Lung (tissue), 11 donors: ENCODE measurements at regions not wholly inside any gene's neighbourhood (a gene's known extent, or its start where the extent isn't known, plus 50 kb on each side); places are given as distances from the start of the nearest gene placed in this dataset.

Source experiments
- ATAC-seq: fragments of 200-7000 bp; cut with Tn5 transposase; one replicate; pipeline ENCODE4 v1.9.1; 2020; ENCODE audit warnings: moderate number of reproducible peaks; ENCODE audit not compliant: insufficient read depth, low FRiP score
- DNase-seq, 3 donors: peaks; one replicate each; pipeline ENCODE4 v3.0.0-alpha.2; 2013 to 2017
- H3K27ac ChIP-seq, 2 donors: one replicate each; pipeline ENCODE4 v1.5.1; 2013; ENCODE audit warnings: mild to moderate bottlenecking in 2 of 2, moderate library complexity in 2 of 2, control low read depth in 1 of 2, inconsistent platforms in 1 of 2, low read depth in 1 of 2, low read length in 1 of 2
- H3K27me3 ChIP-seq, 3 donors: one replicate each; pipeline ENCODE4 v1.5.1; 2013; ENCODE audit warnings: low read length in 2 of 3; ENCODE audit not compliant: control insufficient read depth in 3 of 3, insufficient read depth in 3 of 3
- H3K36me3 ChIP-seq, 4 donors: one replicate each; pipeline ENCODE4 v1.5.1; 2013; ENCODE audit warnings: low read length in 4 of 4, mild to moderate bottlenecking in 1 of 4, moderate library complexity in 1 of 4; ENCODE audit not compliant: control insufficient read depth in 4 of 4, insufficient read depth in 4 of 4
- H3K4me1 ChIP-seq, 5 donors: one replicate each; pipeline ENCODE4 v1.5.1; 2013; ENCODE audit warnings: low read length in 5 of 5, mild to moderate bottlenecking in 2 of 5, moderate library complexity in 1 of 5; ENCODE audit not compliant: control insufficient read depth in 5 of 5, insufficient read depth in 5 of 5
- H3K4me3 ChIP-seq: one replicate; pipeline ENCODE4 v1.5.1; 2013; ENCODE audit warnings: mild to moderate bottlenecking, control low read depth, moderate library complexity
- H3K9ac ChIP-seq, 2 donors: one replicate each; pipeline ENCODE4 v1.5.1; 2013; ENCODE audit warnings: low read length in 2 of 2, control low read depth in 1 of 2; ENCODE audit not compliant: insufficient read depth in 1 of 2
- H3K9me3 ChIP-seq, 4 donors: one replicate each; pipeline ENCODE4 v1.5.1; 2013; ENCODE audit warnings: low read length in 3 of 4, mild to moderate bottlenecking in 1 of 4, moderate library complexity in 1 of 4; ENCODE audit not compliant: control insufficient read depth in 4 of 4, insufficient read depth in 3 of 4
- WGBS, 2 donors: extraction: QIAGEN DNeasy Blood & Tissue Kit; methylation state at CpG; one replicate each; pipeline ENCODE4 v1.1.7; 2013; 5-methylcytosine and 5-hydroxymethylcytosine counted together
- TF ChIP-seq, protein P1 (sequence below): IDR thresholded peaks from 2 replicates; pipeline ENCODE4 v1.5.1; 2012; ENCODE audit warnings: mild to moderate bottlenecking; ENCODE audit errors: control extremely low read depth, extremely low read depth
- donor health status: control.
- donor health status: control.
- donor health status: Bipolar disorder and iron deficiency.
- donor health status: healthy.
- donor health status: DM: yes; HTN: yes; CAD: no.

DNA sequence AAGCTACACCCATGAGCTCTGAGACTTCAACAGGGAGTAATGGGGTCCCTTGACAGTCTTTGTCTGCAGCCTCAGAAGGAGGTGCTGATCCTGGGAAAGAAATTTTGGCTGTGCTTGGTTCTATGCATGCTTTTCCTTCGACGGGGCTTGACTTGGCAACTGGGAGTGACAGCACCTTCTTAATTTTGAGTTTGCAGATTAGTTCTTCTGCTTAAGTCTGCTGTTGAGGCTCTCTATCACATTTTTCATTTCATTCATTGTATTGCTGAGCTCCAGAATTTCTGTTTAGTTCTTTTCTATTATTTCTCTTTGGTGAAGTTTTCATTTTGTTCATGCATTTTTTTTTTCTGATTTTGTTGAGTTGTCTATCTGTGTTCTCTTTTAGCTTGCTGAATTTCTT lies 125.6 kb downstream of the SNX19 start:
- WGBS, 2 donors: 90 to 97% methylated on average over 2 of the region's 2 CpGs
- Histone ChIP-seq H3K27ac (no peak overlapping the region), H3K4me1 (peaks cover 0 to 31% (median 18%) of the 10 kb centered on the region in 5 donors), H3K36me3 (no peaks in the 10 kb centered on the region), H3K4me3 (no peak overlapping the region), H3K9me3 (peaks cover 0 to 5% (median 2%) of the 10 kb centered on the region in 4 donors), H3K27me3 (no peaks in the 10 kb centered on the region), H3K9ac (no peak overlapping the region)
- DNase-seq: no peak
- ATAC-seq: no peak
- TF ChIP-seq, protein P1, sequence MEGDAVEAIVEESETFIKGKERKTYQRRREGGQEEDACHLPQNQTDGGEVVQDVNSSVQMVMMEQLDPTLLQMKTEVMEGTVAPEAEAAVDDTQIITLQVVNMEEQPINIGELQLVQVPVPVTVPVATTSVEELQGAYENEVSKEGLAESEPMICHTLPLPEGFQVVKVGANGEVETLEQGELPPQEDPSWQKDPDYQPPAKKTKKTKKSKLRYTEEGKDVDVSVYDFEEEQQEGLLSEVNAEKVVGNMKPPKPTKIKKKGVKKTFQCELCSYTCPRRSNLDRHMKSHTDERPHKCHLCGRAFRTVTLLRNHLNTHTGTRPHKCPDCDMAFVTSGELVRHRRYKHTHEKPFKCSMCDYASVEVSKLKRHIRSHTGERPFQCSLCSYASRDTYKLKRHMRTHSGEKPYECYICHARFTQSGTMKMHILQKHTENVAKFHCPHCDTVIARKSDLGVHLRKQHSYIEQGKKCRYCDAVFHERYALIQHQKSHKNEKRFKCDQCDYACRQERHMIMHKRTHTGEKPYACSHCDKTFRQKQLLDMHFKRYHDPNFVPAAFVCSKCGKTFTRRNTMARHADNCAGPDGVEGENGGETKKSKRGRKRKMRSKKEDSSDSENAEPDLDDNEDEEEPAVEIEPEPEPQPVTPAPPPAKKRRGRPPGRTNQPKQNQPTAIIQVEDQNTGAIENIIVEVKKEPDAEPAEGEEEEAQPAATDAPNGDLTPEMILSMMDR: no peak

DNA sequence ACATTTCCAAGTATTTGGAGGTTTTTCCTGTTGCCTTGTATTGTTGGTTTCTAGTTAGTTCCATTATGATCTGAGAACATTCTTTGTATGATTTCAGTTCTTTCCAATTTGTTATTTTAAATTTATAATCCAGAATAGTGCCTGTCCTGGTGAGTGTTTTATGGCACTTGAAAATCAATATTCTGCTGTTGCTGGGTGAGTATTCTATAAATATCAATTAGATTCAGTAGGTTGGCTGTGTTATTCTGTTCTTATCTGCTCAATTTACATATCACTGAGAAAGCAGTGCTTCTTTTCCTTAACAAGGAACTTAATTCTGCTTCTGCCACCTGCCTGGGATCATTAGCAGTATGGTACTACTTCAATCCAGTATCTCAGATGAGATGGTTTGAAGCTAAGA lies 123.5 kb downstream of the SNX19 start:
- no peaks in the 10 kb centered on the region for H3K36me3 ChIP-seq
- H3K27me3 ChIP-seq: no peaks in the 10 kb centered on the region
- H3K4me1 ChIP-seq: peaks cover 0 to 10% (median 4%) of the 10 kb centered on the region in 5 donors
- no peak overlapping the region for H3K27ac ChIP-seq
- ATAC-seq (no peak), DNase-seq (no peak)
- peaks cover 0 to 5% (median 2%) of the 10 kb centered on the region in 4 donors for H3K9me3 ChIP-seq
- no peak overlapping the region for H3K9ac ChIP-seq
- TF ChIP-seq, protein P1: no peak
- H3K4me3 ChIP-seq: no peak overlapping the region

DNA sequence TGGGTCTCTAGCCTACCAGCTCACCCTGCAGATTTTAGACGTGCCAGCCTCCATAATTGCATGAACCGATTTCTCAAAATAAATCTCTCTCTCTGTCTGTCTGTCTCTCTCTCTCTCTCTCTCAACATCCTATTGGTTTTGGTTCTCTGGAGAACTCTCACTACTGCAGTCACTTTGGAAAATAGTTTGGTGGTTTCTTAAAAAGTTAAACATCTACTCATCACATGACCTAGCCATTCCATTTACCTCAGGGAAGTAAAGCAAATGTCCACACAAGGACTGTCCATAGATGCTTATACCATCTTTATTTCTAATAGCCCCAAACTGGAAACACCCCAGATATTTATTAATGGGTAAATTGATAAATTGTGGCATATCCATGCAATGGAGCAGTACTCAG lies 119.5 kb downstream of the SNX19 start:
- Histone ChIP-seq H3K9ac (no peak overlapping the region), H3K27me3 (no peaks in the 10 kb centered on the region), H3K36me3 (no peaks in the 10 kb centered on the region), H3K27ac (no peak overlapping the region), H3K4me3 (no peak overlapping the region), H3K4me1 (no peaks in the 10 kb centered on the region), H3K9me3 (peaks cover 0 to 2% (median 0%) of the 10 kb centered on the region in 4 donors)
- WGBS, 2 donors: 64 to 94% methylated on average over 2 of the region's 2 CpGs
- no peak for ATAC-seq
- DNase-seq: no peak
- TF ChIP-seq, protein P1: no peak

DNA sequence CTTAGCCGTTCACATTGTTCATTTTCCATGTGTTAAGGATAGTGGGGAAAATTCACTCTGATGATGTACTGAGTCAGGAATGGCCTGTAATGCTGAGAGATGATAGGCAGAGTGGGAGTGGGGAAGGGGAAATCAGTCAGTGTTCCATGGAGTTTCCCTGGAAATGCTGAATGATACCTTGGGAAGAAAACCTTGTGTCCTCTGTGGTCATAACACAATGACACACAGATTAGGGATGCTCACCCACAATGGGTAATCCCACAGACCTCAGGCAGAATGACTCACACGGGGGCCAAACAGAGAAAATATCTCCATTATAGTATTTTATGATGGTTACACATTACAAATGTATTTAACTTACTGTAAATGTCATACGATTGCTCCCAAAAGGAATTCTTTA lies 118.0 kb downstream of the SNX19 start:
- no peak overlapping the region for H3K9ac ChIP-seq
- WGBS, 2 donors: 90 to 91% methylated on average over 3 of the region's 3 CpGs
- DNase-seq (no peak), ATAC-seq (no peak)
- no peaks in the 10 kb centered on the region for H3K27me3 ChIP-seq
- peaks cover 0 to 2% (median 0%) of the 10 kb centered on the region in 4 donors for H3K9me3 ChIP-seq
- no peak overlapping the region for H3K4me3 ChIP-seq
- TF ChIP-seq, protein P1: no peak
- no peak overlapping the region for H3K27ac ChIP-seq
- H3K36me3 ChIP-seq: no peaks in the 10 kb centered on the region
- H3K4me1 ChIP-seq: no peaks in the 10 kb centered on the region
